H9 (cell line): ENCODE measurements at regions not wholly inside any gene's neighbourhood (a gene's known extent, or its start where the extent isn't known, plus 50 kb on each side); places are given as distances from the start of the nearest gene placed in this dataset.

Experiments used
- DNase-seq: peaks from one replicate; pipeline ENCODE4 v3.0.0-alpha.2; 2017
- H2AFZ ChIP-seq: one replicate; pipeline ENCODE4 v1.6.1; 2013; ENCODE audit warnings: mild to moderate bottlenecking, low read length, control low read depth, moderate library complexity
- H2AK5ac ChIP-seq: 2 replicates; pipeline ENCODE4 v1.6.1; 2013; ENCODE audit warnings: low read length, control low read depth, mixed read lengths; ENCODE audit not compliant: insufficient read length
- H2BK120ac ChIP-seq: one replicate; pipeline ENCODE4 v1.6.1; 2013; ENCODE audit warnings: low read depth, mild to moderate bottlenecking, low read length, control low read depth, inconsistent platforms; ENCODE audit not compliant: poor library complexity, severe bottlenecking
- H2BK12ac ChIP-seq: 2 replicates; pipeline ENCODE4 v1.6.1; 2013; ENCODE audit warnings: low read length, control low read depth, mixed read lengths, low read depth; ENCODE audit not compliant: insufficient read length
- H2BK15ac ChIP-seq: 2 replicates; pipeline ENCODE4 v1.6.1; 2013; ENCODE audit warnings: low read depth, low read length, control low read depth
- H2BK20ac ChIP-seq: one replicate; pipeline ENCODE4 v1.6.1; 2013; ENCODE audit warnings: low read depth, mild to moderate bottlenecking, low read length, control low read depth, inconsistent platforms; ENCODE audit not compliant: poor library complexity, severe bottlenecking
- H2BK5ac ChIP-seq: 2 replicates; pipeline ENCODE4 v1.6.1; 2013; ENCODE audit warnings: low read length, control low read depth, mixed read lengths; ENCODE audit not compliant: insufficient read length
- H3K14ac ChIP-seq: 2 replicates; pipeline ENCODE4 v1.6.1; 2013; ENCODE audit warnings: low read length, control low read depth; ENCODE audit not compliant: insufficient read depth
- H3K18ac ChIP-seq: 2 replicates; pipeline ENCODE4 v1.6.1; 2013; ENCODE audit warnings: low read depth, mild to moderate bottlenecking, mixed read lengths, low read length, control low read depth; ENCODE audit not compliant: insufficient read length
- H3K23ac ChIP-seq: 2 replicates; pipeline ENCODE4 v1.6.1; 2013; ENCODE audit warnings: low read length, control low read depth, mixed read lengths, low read depth; ENCODE audit not compliant: insufficient read length
- H3K23me2 ChIP-seq: 2 replicates; pipeline ENCODE4 v1.6.1; 2013; ENCODE audit warnings: low read depth, mild to moderate bottlenecking, mixed read lengths, low read length, control low read depth; ENCODE audit not compliant: insufficient read length, poor library complexity, severe bottlenecking
- H3K27ac ChIP-seq: 2 replicates; pipeline ENCODE4 v1.5.1; 2013; ENCODE audit warnings: low read length, control low read depth, mixed read lengths, low read depth; ENCODE audit not compliant: insufficient read length
- H3K27me3 ChIP-seq: 2 replicates; pipeline ENCODE4 v1.6.1; 2013; ENCODE audit warnings: low read length, control low read depth, inconsistent platforms; ENCODE audit not compliant: insufficient read depth
- H3K4ac ChIP-seq: 2 replicates; pipeline ENCODE4 v1.6.1; 2013; ENCODE audit warnings: low read depth, mild to moderate bottlenecking, control low read depth, inconsistent platforms, low read length, moderate library complexity
- H3K4me1 ChIP-seq: 2 replicates; pipeline ENCODE4 v1.6.1; 2013; ENCODE audit warnings: low read length, control low read depth, inconsistent platforms; ENCODE audit not compliant: insufficient read depth
- H3K4me2 ChIP-seq: 2 replicates; pipeline ENCODE4 v1.6.1; 2013; ENCODE audit warnings: low read length, control low read depth, mixed read lengths; ENCODE audit not compliant: insufficient read length, insufficient read depth
- H3K56ac ChIP-seq: 2 replicates; pipeline ENCODE4 v1.6.1; 2013; ENCODE audit warnings: low read depth, mild to moderate bottlenecking, mixed read lengths, low read length, control low read depth; ENCODE audit not compliant: insufficient read length
- H3K79me1 ChIP-seq: 2 replicates; pipeline ENCODE4 v1.6.1; 2013; ENCODE audit warnings: low read depth, mild to moderate bottlenecking, moderate library complexity, low read length, control low read depth, inconsistent platforms; ENCODE audit not compliant: insufficient read depth, poor library complexity, severe bottlenecking
- H3K79me2 ChIP-seq: 2 replicates; pipeline ENCODE4 v1.6.1; 2013; ENCODE audit warnings: low read length, control low read depth, inconsistent platforms; ENCODE audit not compliant: insufficient read depth
- H3K9ac ChIP-seq: 2 replicates; pipeline ENCODE4 v1.6.1; 2013; ENCODE audit warnings: low read length, control low read depth, mixed read lengths; ENCODE audit not compliant: insufficient read length; ENCODE audit errors: extremely low read depth
- H3K9me3 ChIP-seq: one replicate; pipeline ENCODE4 v1.6.1; 2013; ENCODE audit warnings: low read depth, low read length, inconsistent platforms; ENCODE audit not compliant: control insufficient read depth
- H3T11ph ChIP-seq: one replicate; pipeline ENCODE4 v1.6.1; 2013; ENCODE audit warnings: mild to moderate bottlenecking, low read length, control low read depth, inconsistent platforms
- H4K20me1 ChIP-seq: one replicate; pipeline ENCODE4 v1.6.1; 2013; ENCODE audit not compliant: control insufficient read depth, insufficient read length, insufficient read depth
- H4K5ac ChIP-seq: 2 replicates; pipeline ENCODE4 v1.6.1; 2013; ENCODE audit warnings: low read depth, mild to moderate bottlenecking, mixed read lengths, low read length, control low read depth; ENCODE audit not compliant: insufficient read length
- H4K8ac ChIP-seq: replicated peaks from 2 replicates; pipeline ENCODE4 v1.6.1; 2013; ENCODE audit warnings: low read length, control low read depth, mixed read lengths, low read depth; ENCODE audit not compliant: insufficient read length
- H4K91ac ChIP-seq: 2 replicates; pipeline ENCODE4 v1.6.1; 2013; ENCODE audit warnings: low read depth, mild to moderate bottlenecking, moderate library complexity, mixed read lengths, low read length, control low read depth; ENCODE audit not compliant: insufficient read length
- H3K27ac Mint-ChIP-seq, 3 experiments: 2 replicates in 2 of 3; 3 replicates in 1 of 3; pipeline ENCODE4 v1.8.0; 2020 to 2021; ENCODE audit warnings: mixed read lengths in 3 of 3, mild to moderate bottlenecking in 1 of 3, moderate library complexity in 1 of 3
- H3K27me3 Mint-ChIP-seq: 2 replicates; pipeline ENCODE4 v1.8.0; 2021; ENCODE audit warnings: low read depth, mild to moderate bottlenecking, moderate library complexity, mixed read lengths
- H3K36me3 Mint-ChIP-seq, 3 experiments: 2 replicates in 2 of 3; 3 replicates in 1 of 3; pipeline ENCODE4 v1.8.0; 2020 to 2021; ENCODE audit warnings: low read depth in 3 of 3, mixed read lengths in 3 of 3; ENCODE audit not compliant: insufficient read depth in 1 of 3
- H3K4me1 Mint-ChIP-seq, 2 experiments: 2 replicates each; pipeline ENCODE4 v1.8.0; 2020; ENCODE audit warnings: mixed read lengths in 2 of 2
- H3K4me3 Mint-ChIP-seq, 2 experiments: 2 replicates in 1 of 2; 3 replicates in 1 of 2; pipeline ENCODE4 v1.8.0; 2020 to 2021; ENCODE audit warnings: mild to moderate bottlenecking in 2 of 2, mixed read lengths in 2 of 2, moderate library complexity in 1 of 2
- H3K9me3 Mint-ChIP-seq, 2 experiments: 2 replicates in 1 of 2; 3 replicates in 1 of 2; pipeline ENCODE4 v1.8.0; 2020; ENCODE audit warnings: mild to moderate bottlenecking in 2 of 2, mixed read lengths in 2 of 2, moderate library complexity in 1 of 2
- CTCF ChIP-seq: fragments of 200-600 bp; sonication (generic); conservative IDR thresholded peaks from 3 replicates; pipeline ENCODE4 v1.8.0; 2021; ENCODE audit warnings: antibody characterized with exemption, mild to moderate bottlenecking
- WGBS: extraction: QIAGEN DNeasy Blood & Tissue Kit; methylation state at CpG from one replicate; pipeline ENCODE4 v1.1.7; 2013; ENCODE audit warnings: missing lambda C conversion rate, low lambda C conversion rate, mixed read lengths; ENCODE audit not compliant: insufficient read length; ENCODE audit errors: extremely low coverage; 5-methylcytosine and 5-hydroxymethylcytosine counted together

- H3K27me3 ChIP-seq, result no peaks in the 10 kb centered on the region
- H3K4ac ChIP-seq, result no peak overlapping the region
- H3K4me2 ChIP-seq, result no peak overlapping the region
- H3K4me3 Mint-ChIP-seq, result no peak overlapping the region
- no peak overlapping the region for H3K27ac Mint-ChIP-seq
- H3K23me2 ChIP-seq, result no peaks in the 10 kb centered on the region
- H3K18ac ChIP-seq, result no peak overlapping the region
- H2BK15ac ChIP-seq, result no peak overlapping the region
- H3T11ph ChIP-seq, result no peak overlapping the region
- no peaks in the 10 kb centered on the region for H3K9me3 Mint-ChIP-seq
- no peaks in the 10 kb centered on the region for H3K27me3 Mint-ChIP-seq
- no peak overlapping the region for H4K91ac ChIP-seq
- no peak overlapping the region for H4K5ac ChIP-seq
- H3K4me1 Mint-ChIP-seq, result no peaks in the 10 kb centered on the region; a peak in 1 of 4 replicates
- TF ChIP-seq CTCF, result no peak
- H3K23ac ChIP-seq, result no peak overlapping the region
- H4K20me1 ChIP-seq, result no peaks in the 10 kb centered on the region
- H3K9ac ChIP-seq, result no peak overlapping the region
- H2BK120ac ChIP-seq, result no peak overlapping the region
- no peak overlapping the region for H4K8ac ChIP-seq
- no peak overlapping the region for H2BK12ac ChIP-seq
- H2BK5ac ChIP-seq, result no peak overlapping the region
- H2BK20ac ChIP-seq, result no peak overlapping the region
- no peaks in the 10 kb centered on the region for H3K79me2 ChIP-seq
- H3K79me1 ChIP-seq, result no peaks in the 10 kb centered on the region
- no peaks in the 10 kb centered on the region for H3K9me3 ChIP-seq
- H3K14ac ChIP-seq, result no peak overlapping the region
- H3K56ac ChIP-seq, result no peak overlapping the region
- no peak overlapping the region for H3K27ac ChIP-seq
- no peak overlapping the region for H2AFZ ChIP-seq
- H3K36me3 Mint-ChIP-seq, result no peaks in the 10 kb centered on the region
- WGBS, result no CpG with 5 or more reads among the region's 2 CpGs
- no peak overlapping the region for H2AK5ac ChIP-seq
- no peaks in the 10 kb centered on the region for H3K4me1 ChIP-seq
- DNase-seq, result no peak
Measured at GRCh38 chr12:84495711-84496110, 416.9 kb downstream of the SLC6A15 start.
